ENCODE measurements at regions not wholly inside any gene's neighbourhood (a gene's known extent, or its start where the extent isn't known, plus 50 kb on each side); places are given as distances from the start of the nearest gene placed in this dataset.

DNA sequence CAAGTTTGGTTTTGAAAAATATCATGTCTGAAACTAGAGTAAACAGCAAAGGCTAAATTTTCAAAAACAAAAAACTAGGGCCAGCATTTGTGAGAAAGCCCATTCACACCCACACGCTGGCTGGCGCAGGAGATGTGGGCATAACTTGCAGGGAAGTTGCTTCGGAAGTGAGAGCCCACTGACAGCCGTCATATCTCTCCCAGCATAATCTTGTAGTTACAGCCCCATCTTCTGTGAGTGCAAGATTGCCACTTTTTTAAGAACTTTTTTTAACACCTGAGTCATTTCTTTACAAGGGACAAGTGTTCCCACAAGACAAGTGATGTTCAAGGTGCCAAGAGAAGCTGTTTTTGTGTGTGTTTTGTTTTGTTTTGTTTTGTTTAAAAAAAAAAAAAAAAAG is 212.5 kb upstream of the CNR1 start:
- Mint-ChIP-seq H3K27ac (no peak overlapping the region), H3K36me3 (ENCODE audit: insufficient read depth) (no peaks in the 10 kb centered on the region), H3K9me3 (ENCODE audit: low read depth) (no peaks in the 10 kb centered on the region), H3K4me3 (ENCODE audit: low read depth) (no peak overlapping the region), H3K4me1 (ENCODE audit: low read depth) (peaks cover 11% of the 10 kb centered on the region), H3K27me3 (no peaks in the 10 kb centered on the region)
- TF ChIP-seq, protein P1, sequence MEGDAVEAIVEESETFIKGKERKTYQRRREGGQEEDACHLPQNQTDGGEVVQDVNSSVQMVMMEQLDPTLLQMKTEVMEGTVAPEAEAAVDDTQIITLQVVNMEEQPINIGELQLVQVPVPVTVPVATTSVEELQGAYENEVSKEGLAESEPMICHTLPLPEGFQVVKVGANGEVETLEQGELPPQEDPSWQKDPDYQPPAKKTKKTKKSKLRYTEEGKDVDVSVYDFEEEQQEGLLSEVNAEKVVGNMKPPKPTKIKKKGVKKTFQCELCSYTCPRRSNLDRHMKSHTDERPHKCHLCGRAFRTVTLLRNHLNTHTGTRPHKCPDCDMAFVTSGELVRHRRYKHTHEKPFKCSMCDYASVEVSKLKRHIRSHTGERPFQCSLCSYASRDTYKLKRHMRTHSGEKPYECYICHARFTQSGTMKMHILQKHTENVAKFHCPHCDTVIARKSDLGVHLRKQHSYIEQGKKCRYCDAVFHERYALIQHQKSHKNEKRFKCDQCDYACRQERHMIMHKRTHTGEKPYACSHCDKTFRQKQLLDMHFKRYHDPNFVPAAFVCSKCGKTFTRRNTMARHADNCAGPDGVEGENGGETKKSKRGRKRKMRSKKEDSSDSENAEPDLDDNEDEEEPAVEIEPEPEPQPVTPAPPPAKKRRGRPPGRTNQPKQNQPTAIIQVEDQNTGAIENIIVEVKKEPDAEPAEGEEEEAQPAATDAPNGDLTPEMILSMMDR (IDR thresholded peaks at IDR 0.05; ENCODE audit: unreplicated experiment) = no peak
- DNase-seq (ENCODE audit: low spot score, unreplicated experiment) = no peak

GRCh38 chr6:88377976-88378568 is 211.9 kb upstream of the CNR1 start:
- no peaks in the 10 kb centered on the region for H3K36me3 Mint-ChIP-seq (ENCODE audit: insufficient read depth)
- H3K4me3 Mint-ChIP-seq (ENCODE audit: low read depth) = no peak overlapping the region
- no peaks in the 10 kb centered on the region for H3K27me3 Mint-ChIP-seq
- TF ChIP-seq, protein P1 (IDR thresholded peaks at IDR 0.05; ENCODE audit: unreplicated experiment) = no peak
- H3K4me1 Mint-ChIP-seq (ENCODE audit: low read depth) = peaks cover 11% of the 10 kb centered on the region
- no peak for DNase-seq (ENCODE audit: low spot score, unreplicated experiment)
- no peak overlapping the region for H3K27ac Mint-ChIP-seq
- no peaks in the 10 kb centered on the region for H3K9me3 Mint-ChIP-seq (ENCODE audit: low read depth)

GRCh38 chr6:88376768-88377387 is 210.7 kb upstream of the CNR1 start:
- Mint-ChIP-seq H3K4me1 (ENCODE audit: low read depth) (peaks cover 11% of the 10 kb centered on the region), H3K36me3 (ENCODE audit: insufficient read depth) (no peaks in the 10 kb centered on the region), H3K27me3 (no peaks in the 10 kb centered on the region), H3K9me3 (ENCODE audit: low read depth) (no peaks in the 10 kb centered on the region), H3K4me3 (ENCODE audit: low read depth) (no peak overlapping the region), H3K27ac (no peak overlapping the region)
- TF ChIP-seq, protein P1 (IDR thresholded peaks at IDR 0.05; ENCODE audit: unreplicated experiment) = no peak
- DNase-seq (ENCODE audit: low spot score, unreplicated experiment) = no peak

- TF ChIP-seq, protein P1 (IDR thresholded peaks at IDR 0.05; ENCODE audit: unreplicated experiment) = no peak
- Mint-ChIP-seq H3K4me1 (ENCODE audit: low read depth) (peaks cover 8% of the 10 kb centered on the region), H3K27ac (no peak overlapping the region), H3K27me3 (no peaks in the 10 kb centered on the region), H3K4me3 (ENCODE audit: low read depth) (no peak overlapping the region), H3K9me3 (ENCODE audit: low read depth) (no peaks in the 10 kb centered on the region), H3K36me3 (ENCODE audit: insufficient read depth) (no peaks in the 10 kb centered on the region)
- DNase-seq (ENCODE audit: low spot score, unreplicated experiment) = no peak
Measured at GRCh38 chr6:88376197-88376596, 210.1 kb upstream of the CNR1 start.

- Mint-ChIP-seq H3K27me3 (no peaks in the 10 kb centered on the region), H3K36me3 (ENCODE audit: insufficient read depth) (no peaks in the 10 kb centered on the region), H3K4me1 (ENCODE audit: low read depth) (no peaks in the 10 kb centered on the region), H3K4me3 (ENCODE audit: low read depth) (no peak overlapping the region), H3K9me3 (ENCODE audit: low read depth) (no peaks in the 10 kb centered on the region), H3K27ac (no peak overlapping the region)
- TF ChIP-seq, protein P1 (IDR thresholded peaks at IDR 0.05; ENCODE audit: unreplicated experiment) = no peak
- no peak for DNase-seq (ENCODE audit: low spot score, unreplicated experiment)
Measured at GRCh38 chr6:88374553-88374952, 208.4 kb upstream of the CNR1 start.
